ENCODE measurements at regions not wholly inside any gene's neighbourhood (a gene's known extent, or its start where the extent isn't known, plus 50 kb on each side); places are given as distances from the start of the nearest gene placed in this dataset.

- DNase-seq, result no peak
Measured at GRCh38 chr5:165227515-165227914, 1722.1 kb downstream of the MAT2B start.

- DNase-seq, result no peak
Measured at GRCh38 chr5:165228184-165228583, 1722.8 kb downstream of the MAT2B start.

GRCh38 chr5:165231821-165232508, 1726.5 kb downstream of the MAT2B start:
- DNase-seq, result no peak

- DNase-seq, result no peak
Measured at GRCh38 chr5:165232509-165233028, 1727.2 kb downstream of the MAT2B start.

GRCh38 chr5:165241811-165242210, 1736.4 kb downstream of the MAT2B start:
- no peak for DNase-seq

- DNase-seq, result no peak
Measured at GRCh38 chr5:165242646-165243045, 1737.2 kb downstream of the MAT2B start.

GRCh38 chr5:165244407-165244806, 1739.0 kb downstream of the MAT2B start:
- no peak for DNase-seq

GRCh38 chr5:165258197-165258771, 1752.9 kb downstream of the MAT2B start:
- no peak for DNase-seq

- no peak for DNase-seq
Measured at GRCh38 chr5:165260426-165260825, 1755.0 kb downstream of the MAT2B start.

- no peak for DNase-seq
Measured at GRCh38 chr5:165263536-165263935, 1758.1 kb downstream of the MAT2B start.

GRCh38 chr5:165266939-165267338, 1761.5 kb downstream of the MAT2B start:
- no peak for DNase-seq

- DNase-seq, result no peak
Measured at GRCh38 chr5:165272436-165272835, 1767.0 kb downstream of the MAT2B start.

GRCh38 chr5:165277661-165278060, 1772.2 kb downstream of the MAT2B start:
- no peak for DNase-seq

- no peak for DNase-seq
Measured at GRCh38 chr5:165282491-165282890, 1777.1 kb downstream of the MAT2B start.

GRCh38 chr5:165286692-165287091, 1781.3 kb downstream of the MAT2B start:
- DNase-seq, result no peak

GRCh38 chr5:165290535-165290934, 1785.1 kb downstream of the MAT2B start:
- DNase-seq, result no peak

GRCh38 chr5:165296401-165297130, 1791.1 kb downstream of the MAT2B start:
- no peak for DNase-seq

- DNase-seq, result no peak
Measured at GRCh38 chr5:165304193-165304827, 1798.9 kb downstream of the MAT2B start.

GRCh38 chr5:165305596-165305995, 1800.2 kb downstream of the MAT2B start:
- DNase-seq, result no peak

- DNase-seq, result no peak
Measured at GRCh38 chr5:165309446-165309845, 1804.0 kb downstream of the MAT2B start.

- no peak for DNase-seq
Measured at GRCh38 chr5:165310031-165310430, 1804.6 kb downstream of the MAT2B start.

- no peak for DNase-seq
Measured at GRCh38 chr5:165321912-165322311, 1816.5 kb downstream of the MAT2B start.

- no peak for DNase-seq
Measured at GRCh38 chr5:165325221-165325620, 1819.8 kb downstream of the MAT2B start.
